ENCODE measurements at regions not wholly inside any gene's neighbourhood (a gene's known extent, or its start where the extent isn't known, plus 50 kb on each side); places are given as distances from the start of the nearest gene placed in this dataset.

DNA sequence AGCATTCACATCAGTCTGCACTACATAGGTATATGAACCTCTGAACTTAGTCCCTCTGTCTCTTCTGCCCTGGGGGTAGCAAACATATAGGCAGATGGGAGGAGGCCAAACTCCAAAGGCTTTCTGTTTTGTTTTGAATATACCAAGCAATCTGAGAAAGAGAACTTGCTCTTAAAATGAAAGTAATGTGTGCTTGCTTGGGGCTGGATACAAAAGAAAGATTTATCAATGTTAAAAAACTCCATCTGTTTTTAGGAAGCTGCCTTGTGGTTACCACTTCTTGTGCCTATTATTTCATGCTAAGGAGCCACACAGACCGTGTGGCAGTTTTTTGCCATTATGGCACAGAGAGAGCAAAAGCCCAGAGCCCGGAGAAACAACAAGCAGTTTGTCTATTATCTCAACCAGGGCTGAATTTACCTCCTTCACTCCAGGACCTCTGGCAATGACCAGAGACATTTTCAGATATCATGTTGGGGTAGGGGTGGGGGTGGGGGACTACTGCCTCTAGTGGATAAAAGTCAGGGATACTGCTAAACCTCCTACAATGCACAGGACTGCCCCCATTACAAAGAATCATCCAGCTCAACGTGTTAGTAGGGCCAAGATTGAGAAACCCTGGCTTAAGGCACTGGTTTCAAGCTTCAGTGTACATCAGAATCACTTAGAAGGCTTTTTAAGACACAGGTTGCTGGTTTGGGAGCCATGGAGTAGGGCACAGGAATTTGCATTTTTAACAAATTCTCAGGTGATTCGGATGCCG, 124.2 kb downstream of the APIP start:
- TF ChIP-seq, protein P1, sequence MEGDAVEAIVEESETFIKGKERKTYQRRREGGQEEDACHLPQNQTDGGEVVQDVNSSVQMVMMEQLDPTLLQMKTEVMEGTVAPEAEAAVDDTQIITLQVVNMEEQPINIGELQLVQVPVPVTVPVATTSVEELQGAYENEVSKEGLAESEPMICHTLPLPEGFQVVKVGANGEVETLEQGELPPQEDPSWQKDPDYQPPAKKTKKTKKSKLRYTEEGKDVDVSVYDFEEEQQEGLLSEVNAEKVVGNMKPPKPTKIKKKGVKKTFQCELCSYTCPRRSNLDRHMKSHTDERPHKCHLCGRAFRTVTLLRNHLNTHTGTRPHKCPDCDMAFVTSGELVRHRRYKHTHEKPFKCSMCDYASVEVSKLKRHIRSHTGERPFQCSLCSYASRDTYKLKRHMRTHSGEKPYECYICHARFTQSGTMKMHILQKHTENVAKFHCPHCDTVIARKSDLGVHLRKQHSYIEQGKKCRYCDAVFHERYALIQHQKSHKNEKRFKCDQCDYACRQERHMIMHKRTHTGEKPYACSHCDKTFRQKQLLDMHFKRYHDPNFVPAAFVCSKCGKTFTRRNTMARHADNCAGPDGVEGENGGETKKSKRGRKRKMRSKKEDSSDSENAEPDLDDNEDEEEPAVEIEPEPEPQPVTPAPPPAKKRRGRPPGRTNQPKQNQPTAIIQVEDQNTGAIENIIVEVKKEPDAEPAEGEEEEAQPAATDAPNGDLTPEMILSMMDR (conservative IDR thresholded peaks at IDR 0.05; ENCODE audit: low read length), result peak; percentile 42
- TF ChIP-seq EZH2phosphoT487 (IDR thresholded peaks at IDR 0.05; ENCODE audit: borderline replicate concordance), result no peak
- Histone ChIP-seq H3K36me3 (ENCODE audit: insufficient read depth, low read length) (no peaks in the 10 kb centered on the region), H2AFZ (ENCODE audit: low read length) (peak overlapping the region; percentile 93)

DNA sequence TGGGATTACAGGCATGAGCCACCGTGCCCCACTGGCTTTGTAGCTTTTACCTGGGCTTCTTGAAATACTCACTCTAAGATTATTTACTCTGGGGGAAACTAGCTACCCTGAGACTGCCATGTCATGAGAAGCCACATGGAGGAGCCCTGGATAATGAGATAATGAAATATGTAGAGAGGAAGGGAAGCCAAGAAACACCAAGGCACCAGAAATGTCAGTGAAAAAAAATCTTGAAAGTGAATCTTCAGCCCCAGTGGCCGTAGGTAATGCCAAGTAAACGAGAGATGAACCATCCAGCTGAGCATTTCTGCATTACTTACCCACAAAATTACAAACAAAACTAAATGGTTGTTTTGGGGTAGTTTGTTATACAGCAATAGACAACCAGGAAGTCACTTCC, 125.6 kb downstream of the APIP start:
- H3K4me2 ChIP-seq (ENCODE audit: low read depth, low read length, poor library complexity, severe bottlenecking), result no peak overlapping the region
- TF ChIP-seq EZH2phosphoT487 (IDR thresholded peaks at IDR 0.05; ENCODE audit: borderline replicate concordance), result no peak
- TF ChIP-seq, protein P1 (conservative IDR thresholded peaks at IDR 0.05; ENCODE audit: low read length), result peak; percentile 71

More for the DNA sequence above, 124.2 kb downstream of the APIP start:
- H3K9me2 ChIP-seq (replicated peaks; ENCODE audit: low read depth, low read length), result no peaks in the 10 kb centered on the region
- H3K27me3 ChIP-seq (ENCODE audit: insufficient read depth, low read length, poor library complexity, severe bottlenecking), result no peaks in the 10 kb centered on the region
- H4K20me1 ChIP-seq (ENCODE audit: insufficient read depth, low read length, poor library complexity, severe bottlenecking), result no peaks in the 10 kb centered on the region
- H3K4me3 ChIP-seq (ENCODE audit: low read length, poor library complexity, severe bottlenecking), result peak overlapping the region; percentile 19
- H3K9me3 ChIP-seq (ENCODE audit: insufficient read depth, low read depth, low read length), result no peaks in the 10 kb centered on the region
- peak overlapping the region; percentile 55 for H3K4me2 ChIP-seq (ENCODE audit: low read depth, low read length, poor library complexity, severe bottlenecking)
- peak overlapping the region; percentile 40 for H3K9ac ChIP-seq (ENCODE audit: low read depth, low read length, poor library complexity, severe bottlenecking)
- H3K79me2 ChIP-seq (ENCODE audit: insufficient read depth, low read length), result no peaks in the 10 kb centered on the region
- no peaks in the 10 kb centered on the region for H3F3A ChIP-seq (ENCODE audit: low read depth)
- H3K4me1 ChIP-seq (ENCODE audit: insufficient read depth, low read length, poor library complexity, severe bottlenecking), result peaks cover 30% of the 10 kb centered on the region

GRCh38 chr11:34789196-34789834, 126.9 kb downstream of the APIP start:
- no peak for TF ChIP-seq EZH2phosphoT487 (IDR thresholded peaks at IDR 0.05; ENCODE audit: borderline replicate concordance)
- TF ChIP-seq, protein P1 (conservative IDR thresholded peaks at IDR 0.05; ENCODE audit: low read length), result no peak
- H3K4me3 ChIP-seq (ENCODE audit: low read length, poor library complexity, severe bottlenecking), result no peak overlapping the region
- no peaks in the 10 kb centered on the region for H3F3A ChIP-seq (ENCODE audit: low read depth)
- no peaks in the 10 kb centered on the region for H3K79me2 ChIP-seq (ENCODE audit: insufficient read depth, low read length)
- H3K4me1 ChIP-seq (ENCODE audit: insufficient read depth, low read length, poor library complexity, severe bottlenecking), result peaks cover 22% of the 10 kb centered on the region
- H3K9ac ChIP-seq (ENCODE audit: low read depth, low read length, poor library complexity, severe bottlenecking), result no peak overlapping the region
- no peak overlapping the region for H3K4me2 ChIP-seq (ENCODE audit: low read depth, low read length, poor library complexity, severe bottlenecking)
- no peak overlapping the region for H2AFZ ChIP-seq (ENCODE audit: low read length)
- H3K9me3 ChIP-seq (ENCODE audit: insufficient read depth, low read depth, low read length), result no peaks in the 10 kb centered on the region
- no peaks in the 10 kb centered on the region for H4K20me1 ChIP-seq (ENCODE audit: insufficient read depth, low read length, poor library complexity, severe bottlenecking)
- no peaks in the 10 kb centered on the region for H3K36me3 ChIP-seq (ENCODE audit: insufficient read depth, low read length)
- no peaks in the 10 kb centered on the region for H3K9me2 ChIP-seq (replicated peaks; ENCODE audit: low read depth, low read length)
- no peaks in the 10 kb centered on the region for H3K27me3 ChIP-seq (ENCODE audit: insufficient read depth, low read length, poor library complexity, severe bottlenecking)

More for the DNA sequence above, 125.6 kb downstream of the APIP start:
- Histone ChIP-seq H3K36me3 (ENCODE audit: insufficient read depth, low read length) (no peaks in the 10 kb centered on the region), H4K20me1 (ENCODE audit: insufficient read depth, low read length, poor library complexity, severe bottlenecking) (no peaks in the 10 kb centered on the region), H3K9me2 (replicated peaks; ENCODE audit: low read depth, low read length) (no peaks in the 10 kb centered on the region), H2AFZ (ENCODE audit: low read length) (peak overlapping the region; percentile 93), H3K4me3 (ENCODE audit: low read length, poor library complexity, severe bottlenecking) (no peak overlapping the region), H3K27me3 (ENCODE audit: insufficient read depth, low read length, poor library complexity, severe bottlenecking) (no peaks in the 10 kb centered on the region), H3K9me3 (ENCODE audit: insufficient read depth, low read depth, low read length) (no peaks in the 10 kb centered on the region), H3K4me1 (ENCODE audit: insufficient read depth, low read length, poor library complexity, severe bottlenecking) (peaks cover 24% of the 10 kb centered on the region), H3F3A (ENCODE audit: low read depth) (no peaks in the 10 kb centered on the region), H3K9ac (ENCODE audit: low read depth, low read length, poor library complexity, severe bottlenecking) (peak overlapping the region; percentile 40), H3K79me2 (ENCODE audit: insufficient read depth, low read length) (no peaks in the 10 kb centered on the region)
